PC-3 (cell line): ENCODE measurements at regions not wholly inside any gene's neighbourhood (a gene's known extent, or its start where the extent isn't known, plus 50 kb on each side); places are given as distances from the start of the nearest gene placed in this dataset.

Experiments used
- ATAC-seq: fragments of 200-7000 bp; cut with Tn5 transposase; 2 replicates; pipeline ENCODE4 v1.9.1; 2020; ENCODE audit warnings: mild to moderate bottlenecking, moderate library complexity
- BruUV-seq: library from RNA; stranded (reverse); fragments of 400-500 nt; replicated peaks from 2 replicates; lab custom pipeline; 2021; lab: Mats Ljungman, UMichigan
- CTCF ChIA-PET: fragments of 300-600 bp; sonication (Branson Sonifier 250); formaldehyde crosslinking; loops from one replicate; lab custom pipeline; 2022; ENCODE audit warnings: antibody characterized with exemption; lab: Charles Lee
- POLR2A ChIA-PET: fragments of 300-600 bp; sonication (Branson Sonifier 250); formaldehyde crosslinking; loops from one replicate; lab custom pipeline; 2022; ENCODE audit warnings: antibody characterized with exemption; ENCODE audit not compliant: unreplicated experiment; lab: Charles Lee
- DNase-seq: peaks from one replicate; pipeline ENCODE4 v3.0.0-alpha.2; 2015
- H2AFZ ChIP-seq: fragments of 300-600 bp; sonication (generic); 2 replicates; pipeline ENCODE4 v1.6.0; 2016; ENCODE audit warnings: antibody characterized with exemption, low read length
- H3F3A ChIP-seq: fragments of 300-600 bp; sonication (generic); one replicate; pipeline ENCODE4 v1.6.0; 2017; ENCODE audit warnings: antibody characterized with exemption, low read length, control low read depth, mild to moderate bottlenecking; ENCODE audit not compliant: unreplicated experiment
- H3K27ac ChIP-seq: fragments of 300-600 bp; sonication (generic); 2 replicates; pipeline ENCODE4 v1.5.1; 2016; ENCODE audit warnings: mild to moderate bottlenecking, low read length
- H3K27me3 ChIP-seq: fragments of 300-600 bp; sonication (generic); 2 replicates; pipeline ENCODE4 v1.6.1; 2016; ENCODE audit warnings: low read length, mixed read lengths
- H3K36me3 ChIP-seq: fragments of 300-600 bp; sonication (generic); 2 replicates; pipeline ENCODE4 v1.6.1; 2016; ENCODE audit warnings: low read depth, mixed run types, low read length, mixed read lengths
- H3K4me1 ChIP-seq: fragments of 300-600 bp; sonication (generic); 2 replicates; pipeline ENCODE4 v1.5.1; 2016; ENCODE audit warnings: low read length; ENCODE audit not compliant: insufficient read depth
- H3K4me2 ChIP-seq: fragments of 300-600 bp; sonication (generic); 2 replicates; pipeline ENCODE4 v1.6.0; 2016; ENCODE audit warnings: low read length
- H3K4me3 ChIP-seq: fragments of 300-600 bp; sonication (generic); 2 replicates; pipeline ENCODE4 v1.5.1; 2016; ENCODE audit warnings: mild to moderate bottlenecking, low read length, mixed read lengths
- H3K79me2 ChIP-seq: fragments of 300-600 bp; sonication (generic); 2 replicates; pipeline ENCODE4 v1.6.1; 2017; ENCODE audit warnings: low read length, mixed read lengths
- H3K9ac ChIP-seq: fragments of 300-600 bp; sonication (generic); 2 replicates; pipeline ENCODE4 v1.6.0; 2016; ENCODE audit warnings: mild to moderate bottlenecking, low read length
- H3K9me2 ChIP-seq: fragments of 300-600 bp; sonication (generic); replicated peaks from 2 replicates; pipeline ENCODE4 v1.6.1; 2016; ENCODE audit warnings: mixed run types, low read length, mixed read lengths
- H3K9me3 ChIP-seq: fragments of 300-600 bp; sonication (generic); 2 replicates; pipeline ENCODE4 v1.6.1; 2016; ENCODE audit warnings: low read length, mixed read lengths
- H4K20me1 ChIP-seq: fragments of 300-600 bp; sonication (generic); 2 replicates; pipeline ENCODE4 v1.6.1; 2016; ENCODE audit warnings: low read length, mixed read lengths
- CTCF ChIP-seq: fragments of 300-600 bp; sonication (generic); conservative IDR thresholded peaks from 2 replicates; pipeline ENCODE4 v1.5.1; 2017; ENCODE audit warnings: antibody characterized with exemption, low read depth, mild to moderate bottlenecking, low read length
- EZH2 ChIP-seq: fragments of 300-600 bp; sonication (generic); IDR thresholded peaks from one replicate; pipeline ENCODE4 v1.6.1; 2017; ENCODE audit warnings: antibody characterized with exemption, mild to moderate bottlenecking, low read length; ENCODE audit not compliant: unreplicated experiment
- EZH2phosphoT487 ChIP-seq: fragments of 300-600 bp; sonication (generic); IDR thresholded peaks from 2 replicates; pipeline ENCODE4 v1.6.1; 2018; ENCODE audit warnings: mild to moderate bottlenecking, antibody characterized with exemption, low read length, borderline replicate concordance
- intact Hi-C: fragments of 100-400 bp; cut with micrococcal nuclease; formaldehyde crosslinking; loops from 2 replicates; pipeline ENCODE4 v1.9.0; 2023

DNA sequence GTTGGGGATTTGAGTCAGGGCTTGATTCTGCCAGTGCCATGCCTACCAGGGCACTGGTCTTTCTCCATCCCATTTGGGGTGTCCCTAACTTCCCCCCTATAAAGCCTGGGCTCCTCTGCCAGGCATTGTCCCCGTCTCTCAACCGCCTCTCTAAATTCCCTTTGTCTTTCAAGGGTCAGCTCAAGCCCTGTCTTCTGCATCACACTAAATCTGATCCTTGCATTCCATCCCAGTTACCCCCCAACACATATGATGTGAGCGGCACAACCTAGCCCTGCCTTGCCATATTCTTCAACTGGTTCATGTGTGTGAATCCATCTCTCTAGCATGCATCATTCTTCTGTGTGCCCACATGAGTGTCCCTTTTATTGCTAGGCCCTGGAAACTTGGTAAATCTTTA is 480.9 kb downstream of the ZNF536 start:
- Histone ChIP-seq H3K9ac (no peak overlapping the region), H3K36me3 (no peaks in the 10 kb centered on the region), H3K27ac (no peak overlapping the region), H3F3A (no peaks in the 10 kb centered on the region), H2AFZ (no peak overlapping the region), H3K4me3 (no peak overlapping the region), H3K79me2 (no peaks in the 10 kb centered on the region), H4K20me1 (no peaks in the 10 kb centered on the region), H3K27me3 (no peaks in the 10 kb centered on the region), H3K9me2 (no peaks in the 10 kb centered on the region), H3K9me3 (no peaks in the 10 kb centered on the region), H3K4me1 (no peaks in the 10 kb centered on the region), H3K4me2 (no peak overlapping the region)
- CTCF ChIA-PET = no interaction called here
- intact Hi-C loops = no loop called here
- ATAC-seq (no peak), DNase-seq (no peak)
- no peak for TF ChIP-seq EZH2phosphoT487
- POLR2A ChIA-PET = no interaction called here
- BruUV-seq = no TSS peak

DNA sequence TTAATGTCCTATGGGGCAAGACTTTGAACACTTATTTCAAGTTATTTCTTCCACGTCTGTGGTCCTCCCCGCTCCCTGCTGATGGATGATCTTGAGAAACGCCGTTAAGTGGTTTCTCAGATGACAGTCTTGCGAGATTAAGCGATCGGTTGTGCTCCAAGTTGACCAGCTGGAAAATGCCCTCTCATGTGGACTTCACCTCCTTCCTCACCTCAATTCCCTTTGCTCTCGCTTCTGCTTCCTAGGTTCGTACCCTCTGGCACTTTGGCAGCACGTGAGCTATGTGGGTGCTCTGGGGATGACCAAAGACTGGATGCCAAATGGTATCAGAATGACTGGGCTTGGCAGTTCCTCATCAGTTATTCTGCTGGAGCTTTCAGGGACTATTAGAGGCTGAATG is 480.0 kb downstream of the ZNF536 start:
- no peaks in the 10 kb centered on the region for H3K9me3 ChIP-seq
- ChIA-PET CTCF (no interaction called here), POLR2A (no interaction called here)
- no peaks in the 10 kb centered on the region for H4K20me1 ChIP-seq
- no peak overlapping the region for H3K4me2 ChIP-seq
- no peaks in the 10 kb centered on the region for H3K36me3 ChIP-seq
- no peaks in the 10 kb centered on the region for H3K9me2 ChIP-seq
- no peak for ATAC-seq
- H2AFZ ChIP-seq = no peak overlapping the region
- TF ChIP-seq EZH2 (no peak), CTCF (no peak), EZH2phosphoT487 (no peak)
- no peaks in the 10 kb centered on the region for H3K4me1 ChIP-seq
- H3K27ac ChIP-seq = no peak overlapping the region
- H3F3A ChIP-seq = no peaks in the 10 kb centered on the region
- intact Hi-C loops = no loop called here
- no peak overlapping the region for H3K9ac ChIP-seq
- DNase-seq = no peak
- H3K79me2 ChIP-seq = no peaks in the 10 kb centered on the region
- H3K27me3 ChIP-seq = no peaks in the 10 kb centered on the region
- no peak overlapping the region for H3K4me3 ChIP-seq
- BruUV-seq = no TSS peak

DNA sequence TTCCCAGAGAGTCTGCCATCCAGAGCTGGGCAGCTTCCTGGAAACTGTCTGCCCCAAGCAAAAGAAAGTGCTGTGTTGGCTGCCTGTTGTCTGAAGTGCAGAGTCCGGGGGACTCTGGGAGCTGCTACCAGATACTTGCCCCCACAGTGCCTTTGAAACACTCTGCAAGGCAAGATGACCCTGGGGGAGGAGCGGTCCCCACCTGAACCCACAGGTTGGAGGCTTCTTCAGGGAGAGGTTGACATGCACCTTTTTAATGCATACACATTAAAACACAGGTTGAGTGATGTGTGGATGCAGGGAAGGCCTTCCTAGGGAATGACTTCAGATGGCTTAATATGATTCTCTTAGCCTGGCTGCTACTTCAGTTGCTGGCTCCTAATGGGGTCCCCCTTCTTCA is 479.5 kb downstream of the ZNF536 start:
- DNase-seq = no peak
- Histone ChIP-seq H3K27me3 (no peaks in the 10 kb centered on the region), H3K27ac (no peak overlapping the region), H3K9ac (no peak overlapping the region), H3K36me3 (no peaks in the 10 kb centered on the region), H2AFZ (no peak overlapping the region), H3K9me3 (no peaks in the 10 kb centered on the region), H3K9me2 (no peaks in the 10 kb centered on the region), H3K4me2 (no peak overlapping the region), H3K4me3 (no peak overlapping the region), H3F3A (no peaks in the 10 kb centered on the region), H3K4me1 (no peaks in the 10 kb centered on the region), H3K79me2 (no peaks in the 10 kb centered on the region), H4K20me1 (no peaks in the 10 kb centered on the region)
- ChIA-PET CTCF (no interaction called here), POLR2A (no interaction called here)
- BruUV-seq = no TSS peak
- no peak for ATAC-seq
- intact Hi-C loops = no loop called here
- no peak for TF ChIP-seq EZH2
- no peak for TF ChIP-seq EZH2phosphoT487
- TF ChIP-seq CTCF = no peak
